A673 (cell line): ENCODE measurements at regions not wholly inside any gene's neighbourhood (a gene's known extent, or its start where the extent isn't known, plus 50 kb on each side); places are given as distances from the start of the nearest gene placed in this dataset.

Experiments
- BruUV-seq: library from RNA; stranded (reverse); fragments of 400-500 nt; replicated peaks from 2 replicates; lab custom pipeline; 2021; lab: Mats Ljungman, UMichigan
- CTCF ChIA-PET: fragments of 300-600 bp; sonication (Branson Sonifier 250); formaldehyde crosslinking; loops from one replicate; lab custom pipeline; 2022; ENCODE audit warnings: antibody characterized with exemption; lab: Charles Lee
- POLR2A ChIA-PET: fragments of 300-600 bp; sonication (Branson Sonifier 250); formaldehyde crosslinking; loops from one replicate; lab custom pipeline; 2022; ENCODE audit warnings: antibody characterized with exemption; ENCODE audit not compliant: low non-redundant PET; lab: Charles Lee
- DNase-seq: peaks from one replicate; pipeline ENCODE4 v3.0.0-alpha.2; 2015; ENCODE audit warnings: low spot score
- H3K27ac ChIP-seq: fragments of 200-600 bp; sonication (generic); 2 replicates; pipeline ENCODE4 v1.5.1; 2016; ENCODE audit warnings: mixed run types, low read depth, mild to moderate bottlenecking, mixed read lengths, antibody characterized with exemption, low read length; ENCODE audit not compliant: poor library complexity, severe bottlenecking
- H3K27me3 ChIP-seq: fragments of 200-600 bp; sonication (generic); replicated peaks from 2 replicates; pipeline ENCODE4 v1.6.1; 2017; ENCODE audit warnings: mixed run types, low read depth, mild to moderate bottlenecking, mixed read lengths, antibody characterized with exemption, low read length; ENCODE audit not compliant: insufficient read depth, poor library complexity
- H3K36me3 ChIP-seq: fragments of 200-600 bp; sonication (generic); 2 replicates; pipeline ENCODE4 v1.6.1; 2016; ENCODE audit warnings: mixed run types, mild to moderate bottlenecking, mixed read lengths, antibody characterized with exemption, low read length; ENCODE audit not compliant: insufficient read depth, poor library complexity, severe bottlenecking
- H3K4me1 ChIP-seq: fragments of 200-600 bp; sonication (generic); 2 replicates; pipeline ENCODE4 v1.6.1; 2017; ENCODE audit warnings: mixed run types, mild to moderate bottlenecking, mixed read lengths, antibody characterized with exemption, low read length; ENCODE audit not compliant: insufficient read depth, poor library complexity, severe bottlenecking
- H3K4me3 ChIP-seq: fragments of 200-600 bp; sonication (generic); 2 replicates; pipeline ENCODE4 v1.5.1; 2016; ENCODE audit warnings: low read depth, mixed run types, mild to moderate bottlenecking, mixed read lengths, low read length; ENCODE audit not compliant: poor library complexity, severe bottlenecking
- H3K9me3 ChIP-seq: fragments of 200-600 bp; sonication (generic); 2 replicates; pipeline ENCODE4 v1.6.1; 2016; ENCODE audit warnings: mixed run types, low read depth, mild to moderate bottlenecking, mixed read lengths, antibody characterized with exemption, low read length; ENCODE audit not compliant: poor library complexity, severe bottlenecking
- CTCF ChIP-seq: fragments of 300-800, 200-600 bp; sonication (generic); conservative IDR thresholded peaks from 2 replicates; pipeline ENCODE4 v1.5.1; 2017; ENCODE audit warnings: low read depth, mild to moderate bottlenecking, antibody characterized with exemption, low read length, moderate library complexity, mixed read lengths
- EZH2 ChIP-seq: fragments of 200-600 bp; sonication (generic); IDR thresholded peaks from 2 replicates; pipeline ENCODE4 v1.6.1; 2017; ENCODE audit warnings: borderline replicate concordance, low read depth, mild to moderate bottlenecking, mixed read lengths, antibody characterized with exemption, low read length; ENCODE audit not compliant: poor library complexity, severe bottlenecking
- intact Hi-C: fragments of 100-400 bp; cut with micrococcal nuclease; formaldehyde crosslinking; loops from one replicate; pipeline ENCODE4 v1.10.0; 2022; ENCODE audit not compliant: unreplicated experiment

- H3K9me3 ChIP-seq = no peaks in the 10 kb centered on the region
- no peak overlapping the region for H3K4me3 ChIP-seq
- no peaks in the 10 kb centered on the region for H3K36me3 ChIP-seq
- H3K4me1 ChIP-seq = no peaks in the 10 kb centered on the region
- DNase-seq = no peak
- CTCF ChIA-PET = no interaction called here
- no peaks in the 10 kb centered on the region for H3K27me3 ChIP-seq
- no peak overlapping the region for H3K27ac ChIP-seq
- POLR2A ChIA-PET = no interaction called here
- intact Hi-C loops = no loop called here
- BruUV-seq = no TSS peak
- TF ChIP-seq EZH2 (no peak), CTCF (no peak)
These were observed 66.7 kb upstream of the OLFM1 start for GRCh38 chr9:135020481-135021392.

DNA sequence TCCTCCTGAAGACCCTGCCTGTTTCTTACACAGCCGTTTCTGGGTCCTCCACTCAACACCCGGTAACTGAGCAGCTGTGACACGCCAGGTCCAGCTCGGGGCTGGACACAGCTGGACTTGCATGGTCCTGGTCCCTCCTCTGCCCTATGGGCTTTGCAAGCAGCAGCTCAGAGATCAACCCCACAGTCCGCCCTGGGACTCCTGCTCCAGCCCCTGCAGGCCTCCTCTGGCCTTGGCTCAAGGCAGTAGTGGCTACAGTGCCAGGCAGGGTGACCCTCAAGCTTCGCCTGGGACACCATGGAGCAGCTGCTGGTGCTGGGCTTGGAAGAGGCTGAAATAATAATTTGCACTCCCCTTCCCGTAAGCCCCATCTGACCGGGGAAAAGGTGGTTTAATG, 66.1 kb upstream of the OLFM1 start:
- ChIA-PET CTCF (no interaction called here), POLR2A (no interaction called here)
- Histone ChIP-seq H3K36me3 (no peaks in the 10 kb centered on the region), H3K4me1 (no peaks in the 10 kb centered on the region), H3K4me3 (no peak overlapping the region), H3K27me3 (no peaks in the 10 kb centered on the region), H3K27ac (no peak overlapping the region), H3K9me3 (no peaks in the 10 kb centered on the region)
- intact Hi-C loops = no loop called here
- DNase-seq = no peak
- no TSS peak for BruUV-seq
- TF ChIP-seq CTCF (no peak), EZH2 (no peak)

DNA sequence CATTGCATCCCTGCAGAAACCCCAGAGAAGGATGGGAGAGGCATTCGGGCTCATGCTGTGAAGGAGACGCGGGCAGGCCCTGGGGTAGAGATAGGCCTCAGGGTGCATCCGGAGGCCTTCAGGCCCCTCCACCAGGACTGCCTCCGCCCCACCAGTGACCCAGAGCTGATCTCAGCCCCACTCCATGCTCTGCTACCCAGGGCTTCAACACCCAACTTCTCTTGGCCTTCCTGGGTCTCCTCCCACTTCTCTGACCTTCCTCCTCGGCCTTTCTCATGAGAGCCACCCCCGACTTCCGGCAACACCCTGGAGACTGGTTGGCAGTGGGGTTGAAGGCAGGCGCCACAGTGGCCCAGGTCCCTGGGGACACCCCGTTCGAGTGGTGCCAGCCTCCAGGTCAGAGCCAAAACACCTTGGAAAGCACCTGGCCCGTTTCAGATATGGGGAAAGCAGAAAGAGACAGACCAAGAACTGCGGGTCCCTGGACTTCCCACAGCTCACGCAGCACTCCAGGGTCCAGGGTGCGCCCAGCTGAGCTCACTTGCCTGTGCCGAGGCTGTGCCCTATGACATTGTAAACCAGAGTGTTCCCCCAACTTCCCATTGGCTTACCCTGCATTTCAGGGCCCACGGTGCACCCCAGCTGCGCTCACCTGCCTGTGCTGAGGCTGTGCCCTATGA, 65.1 kb upstream of the OLFM1 start:
- TF ChIP-seq CTCF (no peak), EZH2 (no peak)
- Histone ChIP-seq H3K27ac (no peak overlapping the region), H3K9me3 (no peaks in the 10 kb centered on the region), H3K4me3 (no peak overlapping the region), H3K36me3 (no peaks in the 10 kb centered on the region), H3K27me3 (no peaks in the 10 kb centered on the region), H3K4me1 (no peaks in the 10 kb centered on the region)
- POLR2A ChIA-PET = no interaction called here
- BruUV-seq = no TSS peak
- DNase-seq = no peak
- CTCF ChIA-PET = no interaction called here
- intact Hi-C loops = no loop called here
